Activated T-cell treated with anti-CD3 and anti-CD28 coated beads for 24 hours (primary cell): ENCODE measurements at regions not wholly inside any gene's neighbourhood (a gene's known extent, or its start where the extent isn't known, plus 50 kb on each side); places are given as distances from the start of the nearest gene placed in this dataset.
"Not testable (repeated sequence)": the region's sequence is repeated elsewhere in the genome, so short reads cannot be mapped to it uniquely, and the experiment has no call there.

Experiments
- DNase-seq: peaks from one replicate; pipeline ENCODE4 v3.0.0-alpha.2; 2020; ENCODE audit warnings: low read depth

DNA sequence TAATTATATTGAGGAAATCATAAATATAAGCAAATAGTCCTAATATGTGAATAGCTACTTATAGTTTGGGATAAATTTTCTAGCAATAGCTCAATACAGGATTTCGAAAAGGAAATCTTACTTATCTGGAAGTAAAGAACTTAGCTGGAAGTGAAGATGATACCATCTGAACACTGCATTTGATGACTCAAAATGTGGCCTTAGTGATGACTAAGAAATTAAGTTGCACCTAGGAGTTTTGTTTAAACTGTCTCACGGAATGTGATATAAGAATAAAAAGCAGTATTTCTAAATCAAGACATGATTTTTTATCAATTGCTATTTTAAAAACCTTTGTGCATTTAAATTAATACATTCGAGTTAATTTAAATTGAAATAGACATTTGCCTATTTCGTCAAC lies 91.2 kb downstream of the EOMES start:
- no peak for DNase-seq

GRCh38 chr3:27629366-27629765 lies 92.8 kb downstream of the EOMES start:
- no peak for DNase-seq

- no peak for DNase-seq
Observed at GRCh38 chr3:27628026-27628750, 93.9 kb downstream of the EOMES start.

DNA sequence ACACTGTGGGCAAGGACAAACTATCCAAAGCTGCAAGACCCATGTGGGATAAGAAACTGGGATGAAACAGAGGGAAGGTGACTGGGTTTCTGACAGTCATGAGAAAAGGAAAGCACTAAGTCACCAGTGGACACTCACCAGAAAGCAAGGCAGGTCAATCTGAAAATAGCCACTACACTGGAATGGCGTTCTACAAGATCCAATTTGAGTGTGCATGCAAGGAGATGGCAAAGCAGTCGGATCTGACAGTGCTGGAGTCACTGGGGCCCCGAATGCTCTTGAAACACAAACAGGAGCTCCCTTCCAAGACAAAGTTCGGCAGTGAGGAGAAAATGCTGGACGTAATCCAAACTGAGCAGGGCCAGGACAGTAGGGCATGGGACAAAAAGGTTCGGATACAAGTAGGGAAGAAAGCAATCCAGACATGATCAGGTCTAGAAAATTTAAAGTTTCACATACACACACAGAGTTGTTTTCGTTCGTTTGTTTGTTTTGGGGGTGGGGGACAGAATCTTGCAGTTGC lies 95.5 kb downstream of the EOMES start:
- no peak for DNase-seq

DNA sequence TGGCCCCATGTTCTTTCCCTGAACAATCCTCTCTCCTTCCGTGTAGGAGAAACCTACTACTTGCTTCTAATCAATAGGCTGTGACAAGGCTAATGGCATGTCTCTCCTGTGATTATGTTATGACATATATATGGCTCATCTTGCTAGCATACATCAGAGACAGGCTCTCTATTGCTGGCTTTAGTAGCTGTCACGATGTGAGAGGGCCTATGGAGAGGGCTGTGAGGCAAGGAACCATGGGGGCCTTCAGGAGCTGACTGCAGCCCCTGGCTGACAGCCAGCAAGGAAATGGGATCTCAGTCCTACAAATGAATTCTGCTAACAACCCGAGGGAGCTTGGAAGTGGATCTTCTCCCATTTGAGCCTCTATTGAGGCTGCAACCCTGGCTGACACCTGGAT lies 96.3 kb downstream of the EOMES start:
- DNase-seq: no peak

GRCh38 chr3:27623085-27623753 lies 98.9 kb downstream of the EOMES start:
- no peak for DNase-seq

DNA sequence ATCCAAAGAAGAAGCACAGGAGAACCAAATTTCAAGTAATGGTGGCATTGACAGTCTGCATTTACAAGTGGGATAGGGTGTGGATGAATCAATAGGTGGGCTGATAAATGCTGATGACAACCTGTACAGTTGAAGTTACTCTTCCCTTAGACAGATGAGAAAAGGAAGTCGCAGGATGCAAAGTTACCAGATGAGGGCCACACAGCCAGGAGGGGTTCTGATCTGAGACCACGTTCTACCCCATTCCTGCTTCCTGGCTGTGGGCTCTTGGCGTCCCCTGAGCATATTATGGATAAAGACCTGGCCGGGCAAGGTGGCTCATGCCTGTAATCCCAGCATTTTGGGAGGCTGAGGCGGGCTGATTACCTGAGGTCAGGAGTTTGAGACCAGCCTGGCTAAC lies 104.6 kb downstream of the EOMES start:
- no peak for DNase-seq

DNA sequence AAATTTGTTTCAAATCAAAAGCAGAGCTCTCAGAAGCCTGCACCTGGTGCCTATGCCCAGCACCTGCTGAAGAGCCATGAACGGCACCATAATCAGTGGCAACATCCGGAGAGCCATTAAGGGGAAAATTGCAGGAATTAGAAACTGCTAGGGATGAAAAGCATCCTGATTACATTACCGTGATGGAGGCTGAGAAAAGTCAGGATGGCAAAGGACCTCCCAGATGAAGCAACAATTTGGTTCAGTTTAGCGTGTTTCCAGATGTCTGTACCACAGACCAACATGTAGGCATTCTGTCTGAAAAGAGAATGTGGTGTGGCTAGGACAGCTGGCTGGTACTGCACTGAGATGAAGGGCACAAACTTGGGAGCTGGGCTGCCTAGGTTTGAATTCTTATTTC lies 106.1 kb downstream of the EOMES start:
- DNase-seq: no peak

GRCh38 chr3:27615555-27615954 lies 106.6 kb downstream of the EOMES start:
- DNase-seq: no peak

DNA sequence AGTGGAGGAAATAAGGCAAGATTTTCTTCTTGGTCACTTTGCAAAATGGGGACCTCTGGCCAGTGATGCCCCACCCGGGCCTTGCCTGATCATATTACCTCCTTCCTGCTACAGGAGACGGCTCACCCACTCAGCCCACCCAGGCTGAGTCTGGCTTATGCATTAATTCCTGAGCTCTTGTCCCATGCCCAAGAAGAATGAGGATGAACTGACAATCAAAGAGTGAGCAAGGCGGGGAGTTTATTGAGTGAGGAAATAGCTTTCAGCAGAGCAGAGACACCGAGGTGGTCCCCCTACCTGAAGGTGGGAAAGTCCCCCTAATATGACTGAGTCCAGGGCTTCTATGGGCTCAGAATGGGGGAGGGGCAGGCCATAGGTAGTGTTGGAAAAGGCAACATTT lies 107.5 kb downstream of the EOMES start:
- no peak for DNase-seq

DNA sequence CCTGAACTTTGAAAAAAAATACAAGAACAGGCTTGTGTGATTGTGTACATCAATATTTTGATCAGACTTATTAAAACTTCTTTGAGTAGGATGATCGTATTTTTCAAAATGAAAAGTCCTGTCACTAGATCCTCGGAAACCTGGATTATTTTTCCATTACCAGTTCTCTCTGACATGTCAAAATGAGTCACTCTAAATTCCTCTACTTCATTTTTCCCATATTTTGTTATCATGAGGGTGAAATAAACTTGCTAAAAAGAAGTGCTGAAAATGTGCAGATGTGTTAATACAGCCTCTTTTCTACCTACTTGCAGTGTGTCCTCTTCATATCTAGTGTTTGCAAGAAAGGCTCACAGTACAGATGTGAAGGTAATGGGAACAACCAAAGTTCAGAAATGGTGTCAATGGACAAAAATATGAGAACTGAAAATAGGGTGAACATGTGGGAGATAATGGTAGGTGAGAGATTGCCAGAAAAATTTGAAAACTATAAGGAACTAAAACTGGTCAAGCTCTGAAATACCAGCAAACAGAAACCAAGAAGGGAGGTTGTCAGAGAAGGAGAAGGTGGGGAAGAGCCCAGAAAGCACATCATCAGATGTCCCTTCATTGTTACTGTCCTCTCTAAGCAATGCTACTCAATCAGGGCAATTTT lies 108.2 kb downstream of the EOMES start:
- no peak for DNase-seq

GRCh38 chr3:27610800-27611525 lies 111.2 kb downstream of the EOMES start:
- DNase-seq: no peak

DNA sequence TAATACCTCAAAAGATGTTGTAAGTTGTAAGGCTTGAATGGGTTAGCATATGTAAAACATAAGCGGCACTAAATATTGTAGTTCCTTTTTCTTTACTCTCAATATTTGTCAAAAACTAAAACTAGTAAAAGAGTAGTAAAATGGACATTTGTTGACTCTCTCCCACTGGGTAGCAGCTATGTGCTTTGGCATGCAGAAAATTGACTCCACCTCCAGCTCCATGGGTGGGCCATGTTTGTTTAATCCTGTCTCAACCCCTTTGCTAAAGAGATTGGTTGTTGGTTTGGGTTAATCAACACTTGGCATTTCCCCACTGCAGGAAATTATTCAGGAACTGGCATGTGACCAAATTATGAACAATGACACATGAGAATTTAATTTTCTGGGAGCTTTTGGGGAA lies 114.8 kb downstream of the EOMES start:
- DNase-seq: no peak

DNA sequence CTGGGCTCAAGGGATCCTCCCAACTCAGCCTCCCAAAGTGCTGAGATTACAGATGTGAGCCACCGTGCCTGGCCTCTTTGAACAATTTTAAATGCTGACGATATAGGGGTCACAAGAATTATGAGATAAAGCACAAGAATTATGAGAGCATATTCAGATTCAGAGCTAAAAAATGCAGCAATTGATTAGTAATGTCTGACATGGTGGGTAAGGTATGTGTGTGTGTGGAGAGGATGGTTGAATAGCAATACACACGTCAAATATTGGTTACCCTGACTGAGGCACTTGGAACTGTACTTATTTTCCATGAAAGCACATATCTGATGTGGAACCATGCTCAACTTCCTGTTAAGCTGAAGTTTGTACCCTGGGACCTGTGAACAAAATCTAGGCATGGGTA lies 115.6 kb downstream of the EOMES start:
- no peak for DNase-seq

- DNase-seq: not testable (repeated sequence)
Observed at GRCh38 chr3:27601311-27601710, 117.1 kb upstream of the SLC4A7 start.

GRCh38 chr3:27599741-27600140 lies 115.6 kb upstream of the SLC4A7 start:
- not testable (repeated sequence) for DNase-seq

- no peak for DNase-seq
Observed at GRCh38 chr3:27596921-27597320, 112.7 kb upstream of the SLC4A7 start.

DNA sequence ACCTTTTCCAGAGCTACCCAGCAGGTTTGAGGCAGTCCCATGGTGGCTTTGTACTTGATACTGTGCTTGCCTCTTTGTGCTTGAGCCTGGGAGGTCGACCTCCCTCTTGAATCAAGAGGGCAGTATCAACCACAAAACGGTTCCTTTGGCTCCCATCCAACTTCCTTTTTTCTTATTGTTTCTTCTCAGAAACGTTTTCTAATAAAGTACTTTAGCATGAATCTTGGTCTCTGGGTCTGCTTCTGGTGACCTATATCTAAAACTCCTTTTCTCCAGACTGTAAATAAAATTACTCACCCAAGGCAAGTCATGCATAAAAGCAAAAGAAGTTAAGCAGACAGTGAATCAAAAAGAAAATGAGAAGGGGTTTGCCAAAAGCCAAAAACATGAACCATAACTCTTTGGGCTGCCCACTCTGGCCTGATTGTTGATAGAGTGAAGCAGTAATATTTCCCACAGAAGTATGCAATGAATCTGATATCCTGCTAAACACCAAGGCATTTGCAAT lies 112.2 kb upstream of the SLC4A7 start:
- no peak for DNase-seq

DNA sequence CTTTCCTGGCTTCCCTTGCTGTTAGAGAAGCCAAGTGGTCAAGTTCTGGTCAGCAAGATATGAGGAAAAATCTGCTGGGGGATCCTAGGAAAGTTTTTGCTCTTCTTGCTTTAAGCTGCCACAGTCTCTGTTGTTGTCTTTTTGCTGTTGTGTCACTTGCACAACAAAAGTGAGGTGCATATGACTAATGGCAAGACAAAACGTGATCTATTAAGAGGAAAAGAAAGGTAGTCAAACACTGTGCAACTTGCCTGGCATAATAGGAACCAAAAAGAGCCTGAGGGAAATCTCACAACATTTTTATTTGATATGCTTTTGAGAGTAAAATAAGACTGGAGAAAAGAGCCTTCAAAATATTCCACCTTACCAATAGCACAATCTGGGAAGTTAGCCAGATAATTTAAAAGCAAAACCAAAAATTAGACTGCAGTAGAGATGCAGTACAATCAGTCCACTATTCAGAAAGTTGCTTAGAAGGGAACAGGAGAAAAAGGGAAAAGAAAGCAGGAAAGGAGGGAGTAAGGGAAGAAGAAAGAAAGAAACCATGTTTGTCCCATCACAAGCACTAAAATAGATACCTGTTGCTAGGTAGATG lies 110.0 kb upstream of the SLC4A7 start:
- no peak for DNase-seq

DNA sequence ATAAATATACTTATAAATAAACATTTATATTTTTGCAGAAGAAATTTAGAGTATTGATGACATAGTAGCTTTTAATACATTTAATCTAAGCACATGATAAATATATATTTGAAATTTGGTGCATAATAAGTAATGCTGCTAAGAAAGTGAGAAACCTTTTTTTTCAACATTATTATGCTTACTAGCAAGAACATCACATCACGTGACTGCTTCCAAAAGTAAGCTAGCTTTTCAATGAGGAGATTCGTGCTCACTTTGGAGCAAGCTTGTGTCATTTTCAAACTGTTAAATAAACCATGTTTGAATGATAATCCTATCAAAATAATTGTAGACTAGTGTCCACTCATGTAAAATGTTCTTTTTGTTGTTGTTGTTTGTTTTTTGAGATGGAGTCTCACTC lies 109.0 kb upstream of the SLC4A7 start:
- no peak for DNase-seq

DNA sequence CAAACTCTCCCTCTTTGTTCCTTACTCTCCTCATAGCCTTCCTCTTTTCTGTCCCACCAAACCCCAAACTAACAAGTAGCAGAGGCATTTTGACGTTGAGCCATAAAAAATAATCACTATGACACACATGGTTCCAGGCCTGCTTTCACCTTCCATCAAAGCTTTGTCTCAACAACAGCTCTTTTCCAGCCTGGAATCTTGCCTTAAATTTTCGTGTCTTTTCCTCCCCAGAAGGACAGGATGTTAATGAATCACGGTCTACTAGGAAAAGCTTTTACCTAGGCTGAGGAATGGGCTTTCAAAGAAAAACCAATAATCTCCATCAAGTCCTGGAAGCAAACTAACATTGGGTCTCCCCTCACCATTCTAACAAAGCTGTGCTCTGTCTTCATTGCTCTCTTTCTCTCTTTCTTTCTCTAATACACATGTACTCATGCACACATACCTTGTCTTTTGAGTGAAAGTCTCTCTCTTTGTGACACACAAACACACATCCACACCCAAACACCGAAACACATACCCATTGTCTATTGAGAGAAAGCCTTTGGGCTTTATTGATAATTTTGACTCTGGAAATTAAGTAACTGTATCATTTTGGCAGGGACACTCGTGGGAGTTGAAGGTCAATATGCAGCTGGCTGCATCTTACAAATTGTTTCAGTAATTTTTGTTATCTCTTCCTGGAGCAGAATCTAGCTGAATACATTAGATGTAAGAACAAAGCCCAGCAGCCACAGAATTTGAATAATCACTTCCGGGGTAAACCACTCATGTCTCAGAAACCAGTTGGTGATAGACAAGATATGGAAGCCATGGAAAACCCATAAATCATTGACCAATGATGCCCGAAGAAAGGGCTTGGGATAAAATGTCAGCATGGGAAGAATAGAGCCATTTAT lies 107.4 kb upstream of the SLC4A7 start:
- DNase-seq: no peak
